Medulla oblongata (tissue), 1 donor: ENCODE measurements at regions not wholly inside any gene's neighbourhood (a gene's known extent, or its start where the extent isn't known, plus 50 kb on each side); places are given as distances from the start of the nearest gene placed in this dataset.
A peak's percentile ranks its signal among the peaks of the same experiment; 100 is the strongest.
"Not testable (repeated sequence)": the region's sequence is repeated elsewhere in the genome, so short reads cannot be mapped to it uniquely, and the experiment has no call there.

Experiments
- DNase-seq: peaks from one replicate; pipeline ENCODE4 v3.0.0-alpha.2; 2015; ENCODE audit errors: extremely low spot score

- DNase-seq: no peak
Observed at GRCh38 chr20:4469910-4470309, 216.3 kb upstream of the PRNP start.

GRCh38 chr20:4468114-4468513, 218.1 kb upstream of the PRNP start:
- no peak for DNase-seq

- DNase-seq: no peak
Observed at GRCh38 chr20:4465855-4466545, 216.9 kb upstream of the ADRA1D start.

GRCh38 chr20:4465212-4465611, 216.1 kb upstream of the ADRA1D start:
- no peak for DNase-seq

GRCh38 chr20:4462801-4463200, 213.7 kb upstream of the ADRA1D start:
- DNase-seq: not testable (repeated sequence)

- DNase-seq: no peak
Observed at GRCh38 chr20:4459081-4459480, 210.0 kb upstream of the ADRA1D start.

- no peak for DNase-seq
Observed at GRCh38 chr20:4457566-4458543, 208.8 kb upstream of the ADRA1D start.

GRCh38 chr20:4455996-4456395, 206.9 kb upstream of the ADRA1D start:
- no peak for DNase-seq

- DNase-seq: no peak
Observed at GRCh38 chr20:4455301-4455701, 206.2 kb upstream of the ADRA1D start.

- DNase-seq: peak; percentile 12
Observed at GRCh38 chr20:4454111-4454510, 205.0 kb upstream of the ADRA1D start.

GRCh38 chr20:4453359-4453758, 204.3 kb upstream of the ADRA1D start:
- no peak for DNase-seq

- DNase-seq: no peak
Observed at GRCh38 chr20:4451487-4452081, 202.5 kb upstream of the ADRA1D start.

- DNase-seq: no peak
Observed at GRCh38 chr20:4449957-4450715, 201.0 kb upstream of the ADRA1D start.

GRCh38 chr20:4445784-4446183, 196.7 kb upstream of the ADRA1D start:
- DNase-seq: no peak

- no peak for DNase-seq
Observed at GRCh38 chr20:4445331-4445730, 196.2 kb upstream of the ADRA1D start.

- DNase-seq: no peak
Observed at GRCh38 chr20:4444404-4444803, 195.3 kb upstream of the ADRA1D start.

GRCh38 chr20:4443016-4443415, 193.9 kb upstream of the ADRA1D start:
- DNase-seq: no peak

- DNase-seq: no peak
Observed at GRCh38 chr20:4441871-4442270, 192.8 kb upstream of the ADRA1D start.

GRCh38 chr20:4441191-4441590, 192.1 kb upstream of the ADRA1D start:
- no peak for DNase-seq

- DNase-seq: no peak
Observed at GRCh38 chr20:4439461-4439860, 190.4 kb upstream of the ADRA1D start.

GRCh38 chr20:4437131-4437530, 188.0 kb upstream of the ADRA1D start:
- no peak for DNase-seq
